ENCODE measurements at regions not wholly inside any gene's neighbourhood (a gene's known extent, or its start where the extent isn't known, plus 50 kb on each side); places are given as distances from the start of the nearest gene placed in this dataset.

DNA sequence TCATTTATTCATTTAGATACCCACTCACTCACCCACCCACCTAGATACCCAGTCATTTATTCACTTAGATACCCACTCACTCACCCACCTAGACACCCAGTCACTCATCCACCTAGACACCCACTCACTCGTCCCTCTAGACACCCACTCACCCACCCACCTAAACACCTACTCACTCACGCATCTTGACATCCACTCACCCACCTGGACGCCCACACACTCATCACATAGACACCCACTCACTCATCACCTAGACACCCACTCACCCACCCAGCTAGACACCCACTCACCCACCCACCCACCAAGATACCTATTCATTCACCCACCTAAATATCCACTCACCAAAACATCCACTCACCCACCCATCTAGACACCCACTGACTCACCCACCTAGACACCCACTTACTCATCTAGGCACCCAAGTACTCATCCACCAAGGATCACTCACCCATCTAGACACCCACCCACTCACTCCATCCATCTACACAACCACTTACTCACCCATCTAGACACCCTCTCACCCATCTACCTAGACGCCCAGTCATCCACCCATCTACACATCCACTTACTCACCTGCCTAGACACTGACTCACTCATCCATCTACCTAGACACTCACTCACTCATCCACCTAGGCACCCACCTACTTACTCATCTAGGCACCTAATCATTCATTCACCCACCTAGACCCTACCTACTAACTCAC lies 723.7 kb upstream of the RAB6C start:
- Histone ChIP-seq H4K20me1 (ENCODE audit: insufficient read depth, low read depth, low read length) (no peaks in the 10 kb centered on the region), H3K79me2 (ENCODE audit: low read length) (no peaks in the 10 kb centered on the region), H3K4me3 (ENCODE audit: low read length) (no peak overlapping the region), H3K27me3 (ENCODE audit: low read length) (no peaks in the 10 kb centered on the region), H2AFZ (ENCODE audit: low read length) (no peak overlapping the region), H3K36me3 (ENCODE audit: insufficient read depth, low read length) (no peaks in the 10 kb centered on the region), H3K4me2 (ENCODE audit: low read depth, low read length, poor library complexity, severe bottlenecking) (no peak overlapping the region), H3K27ac (ENCODE audit: low read length) (no peak overlapping the region), H3K9me3 (ENCODE audit: low read length) (peaks cover 10% of the 10 kb centered on the region; the same call in 1 of the 2 replicates), H3K9ac (ENCODE audit: low read length) (no peak overlapping the region), H3K4me1 (ENCODE audit: low read length) (no peaks in the 10 kb centered on the region), H3K9me2 (replicated peaks; ENCODE audit: insufficient read depth, low read length) (no peaks in the 10 kb centered on the region)
- no peak for DNase-seq

DNA sequence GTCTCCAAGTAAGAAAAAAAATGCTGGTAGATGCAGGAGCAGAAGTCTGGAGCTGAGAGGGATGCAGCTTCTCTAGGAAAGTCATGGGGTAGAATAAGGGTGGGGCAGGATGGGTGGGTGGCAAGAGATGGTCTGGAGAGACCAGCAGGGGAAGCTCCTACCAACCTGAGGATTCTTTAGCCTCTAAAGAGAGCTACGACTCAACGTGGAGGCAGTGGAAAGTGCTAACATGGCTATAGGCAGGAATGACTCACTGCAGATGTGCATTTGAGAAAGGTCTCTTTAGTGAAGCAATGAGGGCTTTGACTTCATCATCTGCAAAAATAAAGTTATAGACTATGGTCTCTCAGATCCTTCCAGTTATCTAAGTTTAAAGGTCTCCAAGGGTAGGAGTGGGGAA lies 722.8 kb upstream of the RAB6C start:
- H3K4me2 ChIP-seq (ENCODE audit: low read depth, low read length, poor library complexity, severe bottlenecking): no peak overlapping the region
- H3K9me3 ChIP-seq (ENCODE audit: low read length): peaks cover 10% of the 10 kb centered on the region; the same call in 1 of the 2 replicates
- H2AFZ ChIP-seq (ENCODE audit: low read length): no peak overlapping the region
- no peaks in the 10 kb centered on the region for H3K79me2 ChIP-seq (ENCODE audit: low read length)
- H3K9me2 ChIP-seq (replicated peaks; ENCODE audit: insufficient read depth, low read length): no peaks in the 10 kb centered on the region
- no peaks in the 10 kb centered on the region for H3K36me3 ChIP-seq (ENCODE audit: insufficient read depth, low read length)
- H3K4me1 ChIP-seq (ENCODE audit: low read length): no peaks in the 10 kb centered on the region
- H4K20me1 ChIP-seq (ENCODE audit: insufficient read depth, low read depth, low read length): no peaks in the 10 kb centered on the region
- no peaks in the 10 kb centered on the region for H3K27me3 ChIP-seq (ENCODE audit: low read length)
- DNase-seq: no peak
- no peak overlapping the region for H3K9ac ChIP-seq (ENCODE audit: low read length)
- H3K4me3 ChIP-seq (ENCODE audit: low read length): no peak overlapping the region
- H3K27ac ChIP-seq (ENCODE audit: low read length): no peak overlapping the region

DNA sequence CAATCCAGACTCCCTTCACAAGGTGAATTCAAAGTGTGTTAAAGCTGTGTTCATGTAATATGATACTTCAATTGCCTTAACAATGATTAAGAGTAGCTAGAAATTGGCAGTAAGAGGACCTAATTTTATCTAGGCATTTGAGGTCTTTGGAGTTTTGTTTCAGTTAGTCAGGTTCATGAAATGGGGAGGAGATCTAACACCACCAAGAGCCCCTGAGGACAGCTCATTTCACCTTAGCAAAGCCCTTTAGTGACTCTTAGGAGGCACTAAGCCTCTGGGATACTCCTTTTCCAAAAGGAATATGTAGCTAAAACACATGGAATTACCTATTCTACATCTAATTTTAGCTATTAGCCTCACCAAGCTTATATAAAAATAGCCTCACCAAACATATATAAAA lies 716.5 kb upstream of the RAB6C start:
- Histone ChIP-seq H2AFZ (ENCODE audit: low read length) (no peak overlapping the region), H3K36me3 (ENCODE audit: insufficient read depth, low read length) (no peaks in the 10 kb centered on the region), H3K4me3 (ENCODE audit: low read length) (no peak overlapping the region), H3K4me2 (ENCODE audit: low read depth, low read length, poor library complexity, severe bottlenecking) (no peak overlapping the region), H3K4me1 (ENCODE audit: low read length) (no peaks in the 10 kb centered on the region), H3K9ac (ENCODE audit: low read length) (no peak overlapping the region), H4K20me1 (ENCODE audit: insufficient read depth, low read depth, low read length) (no peaks in the 10 kb centered on the region), H3K9me3 (ENCODE audit: low read length) (peaks cover 16% of the 10 kb centered on the region; the same call in 1 of the 2 replicates), H3K9me2 (replicated peaks; ENCODE audit: insufficient read depth, low read length) (no peaks in the 10 kb centered on the region), H3K79me2 (ENCODE audit: low read length) (no peaks in the 10 kb centered on the region), H3K27me3 (ENCODE audit: low read length) (no peaks in the 10 kb centered on the region), H3K27ac (ENCODE audit: low read length) (no peak overlapping the region)
- no peak for DNase-seq

DNA sequence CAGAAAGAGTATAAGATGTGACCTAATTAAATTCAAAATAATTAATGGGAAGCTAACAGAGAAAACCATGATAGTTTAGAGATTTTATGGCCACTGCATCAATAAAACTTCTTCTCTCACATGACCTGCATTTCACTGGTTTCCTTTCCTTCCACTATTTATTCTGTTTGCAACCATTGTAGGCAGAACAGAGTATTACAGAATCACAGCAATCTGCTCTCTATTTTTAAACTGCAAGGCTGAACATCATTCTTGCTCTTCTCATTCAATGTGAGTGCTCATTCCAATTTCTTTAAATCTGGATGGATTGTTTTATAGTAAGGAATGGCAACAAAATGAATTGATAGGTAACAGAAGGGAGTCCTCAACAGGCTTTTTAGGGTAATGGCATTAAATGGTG lies 715.5 kb upstream of the RAB6C start:
- no peaks in the 10 kb centered on the region for H3K4me1 ChIP-seq (ENCODE audit: low read length)
- peaks cover 15% of the 10 kb centered on the region; the same call in 1 of the 2 replicates for H3K9me3 ChIP-seq (ENCODE audit: low read length)

DNA sequence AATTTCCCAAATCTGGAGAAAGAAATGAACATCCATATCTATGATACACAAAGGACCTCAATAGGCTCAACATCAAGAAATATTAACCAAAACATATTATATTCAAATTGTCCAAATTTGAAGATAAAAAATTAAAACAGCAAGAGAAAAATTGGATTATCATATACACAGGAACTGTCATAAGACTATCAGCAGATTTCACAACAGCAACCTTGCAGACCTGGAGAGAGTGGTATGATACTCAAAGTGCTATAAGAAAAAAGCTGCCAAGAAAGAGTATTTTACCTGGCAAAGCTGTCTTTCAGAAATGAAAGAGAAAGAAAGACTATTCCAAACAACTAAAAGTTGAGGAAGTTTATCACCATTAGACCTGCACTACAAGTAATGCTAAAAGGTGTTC lies 711.9 kb upstream of the RAB6C start:
- Histone ChIP-seq H4K20me1 (ENCODE audit: insufficient read depth, low read depth, low read length) (no peaks in the 10 kb centered on the region), H3K79me2 (ENCODE audit: low read length) (no peaks in the 10 kb centered on the region), H2AFZ (ENCODE audit: low read length) (no peak overlapping the region), H3K36me3 (ENCODE audit: insufficient read depth, low read length) (no peaks in the 10 kb centered on the region), H3K9ac (ENCODE audit: low read length) (no peak overlapping the region), H3K4me1 (ENCODE audit: low read length) (no peaks in the 10 kb centered on the region), H3K4me3 (ENCODE audit: low read length) (no peak overlapping the region), H3K9me3 (ENCODE audit: low read length) (0 out of 2 replicates have a peak, but pooled peaks cover 7% of the 10 kb centered on the region), H3K4me2 (ENCODE audit: low read depth, low read length, poor library complexity, severe bottlenecking) (no peak overlapping the region), H3K9me2 (replicated peaks; ENCODE audit: insufficient read depth, low read length) (no peaks in the 10 kb centered on the region), H3K27me3 (ENCODE audit: low read length) (no peaks in the 10 kb centered on the region), H3K27ac (ENCODE audit: low read length) (no peak overlapping the region)
- no peak for DNase-seq

More for the DNA sequence above, 715.5 kb upstream of the RAB6C start:
- Histone ChIP-seq H3K27me3 (ENCODE audit: low read length) (no peaks in the 10 kb centered on the region), H3K9ac (ENCODE audit: low read length) (no peak overlapping the region), H4K20me1 (ENCODE audit: insufficient read depth, low read depth, low read length) (no peaks in the 10 kb centered on the region), H3K4me3 (ENCODE audit: low read length) (no peak overlapping the region), H3K36me3 (ENCODE audit: insufficient read depth, low read length) (no peaks in the 10 kb centered on the region), H3K9me2 (replicated peaks; ENCODE audit: insufficient read depth, low read length) (no peaks in the 10 kb centered on the region), H2AFZ (ENCODE audit: low read length) (no peak overlapping the region), H3K4me2 (ENCODE audit: low read depth, low read length, poor library complexity, severe bottlenecking) (no peak overlapping the region), H3K27ac (ENCODE audit: low read length) (no peak overlapping the region), H3K79me2 (ENCODE audit: low read length) (no peaks in the 10 kb centered on the region)
- no peak for DNase-seq

DNA sequence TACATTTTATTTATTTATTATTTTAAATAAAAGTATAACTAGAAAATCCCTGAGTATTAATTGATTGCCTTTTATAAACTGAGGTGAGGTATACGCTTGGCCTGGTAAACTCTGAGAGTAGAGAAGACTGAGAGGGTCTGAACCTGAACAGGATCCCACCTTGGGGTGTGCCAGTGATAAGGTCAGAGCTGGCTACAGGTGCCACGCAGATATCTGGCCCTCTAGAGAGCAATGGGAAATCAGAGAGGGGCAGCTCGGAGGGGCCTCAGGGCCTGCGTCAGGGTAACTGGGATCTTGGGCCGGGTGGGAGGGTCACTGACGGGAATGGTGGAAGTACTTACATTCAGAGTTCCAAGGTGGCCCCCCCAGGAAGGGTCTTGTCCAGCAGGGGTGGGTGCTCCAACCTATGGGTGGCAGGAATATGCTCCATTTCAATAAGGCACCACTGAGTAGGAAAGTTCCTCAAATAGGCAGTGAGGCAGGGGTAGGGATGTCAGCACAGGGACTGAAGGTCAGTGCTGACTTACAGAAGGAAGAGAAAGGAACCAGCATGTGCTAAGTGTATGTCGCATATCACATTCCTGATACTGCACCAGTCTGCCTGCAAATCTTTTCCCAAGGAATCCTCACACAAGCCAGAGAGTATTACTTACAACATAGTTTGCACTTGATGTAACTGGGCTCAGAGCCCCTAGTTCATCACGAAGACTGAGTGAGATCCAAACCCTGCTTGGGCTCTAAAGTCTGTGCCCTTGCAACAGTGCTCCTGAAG lies 706.0 kb upstream of the RAB6C start:
- H3K9me2 ChIP-seq (replicated peaks; ENCODE audit: insufficient read depth, low read length): no peaks in the 10 kb centered on the region
- no peaks in the 10 kb centered on the region for H3K4me1 ChIP-seq (ENCODE audit: low read length)
- H3K4me3 ChIP-seq (ENCODE audit: low read length): no peak overlapping the region
- DNase-seq: no peak
- no peaks in the 10 kb centered on the region for H3K79me2 ChIP-seq (ENCODE audit: low read length)
- H2AFZ ChIP-seq (ENCODE audit: low read length): no peak overlapping the region
- H3K9me3 ChIP-seq (ENCODE audit: low read length): no peaks in the 10 kb centered on the region
- no peak overlapping the region for H3K4me2 ChIP-seq (ENCODE audit: low read depth, low read length, poor library complexity, severe bottlenecking)
- H3K27me3 ChIP-seq (ENCODE audit: low read length): no peaks in the 10 kb centered on the region
- H3K9ac ChIP-seq (ENCODE audit: low read length): no peak overlapping the region
- H3K36me3 ChIP-seq (ENCODE audit: insufficient read depth, low read length): no peaks in the 10 kb centered on the region
- H4K20me1 ChIP-seq (ENCODE audit: insufficient read depth, low read depth, low read length): no peaks in the 10 kb centered on the region
- H3K27ac ChIP-seq (ENCODE audit: low read length): no peak overlapping the region

DNA sequence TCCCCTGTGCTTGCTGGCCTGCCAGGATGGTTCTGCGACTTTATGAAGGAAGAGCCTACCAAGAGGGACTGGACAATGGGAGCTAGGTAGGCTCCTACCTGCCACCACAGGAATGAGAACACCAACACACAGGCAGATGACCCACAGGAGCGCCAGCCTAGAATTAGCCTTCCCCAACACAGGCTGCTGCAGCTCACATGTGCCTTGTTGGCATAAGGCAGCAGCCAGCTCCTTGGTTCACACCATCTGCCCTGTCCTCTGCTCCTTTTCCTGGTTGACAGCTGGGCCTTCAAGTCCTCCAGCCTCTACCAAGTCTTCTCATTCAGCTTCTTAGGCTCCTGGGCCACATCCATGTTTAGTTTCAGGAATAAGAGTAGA lies 705.4 kb upstream of the RAB6C start:
- H4K20me1 ChIP-seq (ENCODE audit: insufficient read depth, low read depth, low read length): no peaks in the 10 kb centered on the region
- H3K36me3 ChIP-seq (ENCODE audit: insufficient read depth, low read length): no peaks in the 10 kb centered on the region
- H3K27ac ChIP-seq (ENCODE audit: low read length): no peak overlapping the region
- no peak overlapping the region for H3K4me2 ChIP-seq (ENCODE audit: low read depth, low read length, poor library complexity, severe bottlenecking)
- no peaks in the 10 kb centered on the region for H3K9me3 ChIP-seq (ENCODE audit: low read length)
- no peak for DNase-seq
- no peaks in the 10 kb centered on the region for H3K4me1 ChIP-seq (ENCODE audit: low read length)
- H3K27me3 ChIP-seq (ENCODE audit: low read length): no peaks in the 10 kb centered on the region
- H3K4me3 ChIP-seq (ENCODE audit: low read length): no peak overlapping the region
- no peak overlapping the region for H3K9ac ChIP-seq (ENCODE audit: low read length)
- H3K9me2 ChIP-seq (replicated peaks; ENCODE audit: insufficient read depth, low read length): no peaks in the 10 kb centered on the region
- no peak overlapping the region for H2AFZ ChIP-seq (ENCODE audit: low read length)
- no peaks in the 10 kb centered on the region for H3K79me2 ChIP-seq (ENCODE audit: low read length)

DNA sequence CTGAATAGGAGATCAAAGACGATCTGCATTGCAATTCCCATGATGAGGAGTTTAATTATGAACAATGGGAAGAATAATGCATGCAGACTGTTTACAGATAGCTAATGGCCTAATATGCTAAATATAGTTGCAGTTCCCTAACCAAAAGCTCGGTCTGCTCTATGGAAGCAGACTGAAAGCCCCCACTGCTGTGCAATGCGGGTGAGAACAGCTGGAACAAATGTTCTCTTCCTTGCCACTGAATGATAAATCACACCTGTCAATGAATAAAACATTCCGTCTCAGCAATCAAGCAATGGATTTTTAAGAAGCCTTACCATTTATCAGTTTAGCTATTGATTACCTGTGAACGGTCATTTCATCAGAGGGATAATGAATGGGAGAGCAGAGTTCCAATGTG lies 704.5 kb upstream of the RAB6C start:
- H4K20me1 ChIP-seq (ENCODE audit: insufficient read depth, low read depth, low read length): no peaks in the 10 kb centered on the region
- H3K4me1 ChIP-seq (ENCODE audit: low read length): no peaks in the 10 kb centered on the region
- H2AFZ ChIP-seq (ENCODE audit: low read length): no peak overlapping the region
- H3K27ac ChIP-seq (ENCODE audit: low read length): no peak overlapping the region
- no peak overlapping the region for H3K4me2 ChIP-seq (ENCODE audit: low read depth, low read length, poor library complexity, severe bottlenecking)
- H3K27me3 ChIP-seq (ENCODE audit: low read length): no peaks in the 10 kb centered on the region
- H3K36me3 ChIP-seq (ENCODE audit: insufficient read depth, low read length): no peaks in the 10 kb centered on the region
- H3K9me2 ChIP-seq (replicated peaks; ENCODE audit: insufficient read depth, low read length): no peaks in the 10 kb centered on the region
- no peaks in the 10 kb centered on the region for H3K9me3 ChIP-seq (ENCODE audit: low read length)
- H3K4me3 ChIP-seq (ENCODE audit: low read length): no peak overlapping the region
- no peaks in the 10 kb centered on the region for H3K79me2 ChIP-seq (ENCODE audit: low read length)
- H3K9ac ChIP-seq (ENCODE audit: low read length): no peak overlapping the region
- DNase-seq: no peak
